ENCODE measurements at regions not wholly inside any gene's neighbourhood (a gene's known extent, or its start where the extent isn't known, plus 50 kb on each side); places are given as distances from the start of the nearest gene placed in this dataset.

DNA sequence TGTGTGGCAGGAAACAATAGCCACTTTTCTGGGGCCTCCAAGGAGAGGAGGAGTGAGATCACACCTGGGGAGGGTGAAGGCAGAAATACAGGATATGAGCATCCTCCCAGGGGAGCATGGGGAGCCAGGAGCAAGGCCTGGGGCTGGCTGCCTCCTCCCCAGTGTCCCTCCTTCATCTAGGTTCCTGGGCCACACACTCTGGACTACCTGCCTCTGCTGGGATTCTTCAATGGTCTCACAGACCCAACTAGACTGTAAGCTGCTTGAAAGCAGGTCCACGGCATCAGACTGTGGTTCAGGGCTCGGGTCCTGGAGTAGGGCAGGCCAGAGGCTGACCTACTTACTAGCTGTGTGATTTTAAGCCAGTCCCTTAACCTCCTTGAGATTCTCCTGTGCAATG is 94.0 kb downstream of the MCFD2 start:
- TF ChIP-seq, protein P1, sequence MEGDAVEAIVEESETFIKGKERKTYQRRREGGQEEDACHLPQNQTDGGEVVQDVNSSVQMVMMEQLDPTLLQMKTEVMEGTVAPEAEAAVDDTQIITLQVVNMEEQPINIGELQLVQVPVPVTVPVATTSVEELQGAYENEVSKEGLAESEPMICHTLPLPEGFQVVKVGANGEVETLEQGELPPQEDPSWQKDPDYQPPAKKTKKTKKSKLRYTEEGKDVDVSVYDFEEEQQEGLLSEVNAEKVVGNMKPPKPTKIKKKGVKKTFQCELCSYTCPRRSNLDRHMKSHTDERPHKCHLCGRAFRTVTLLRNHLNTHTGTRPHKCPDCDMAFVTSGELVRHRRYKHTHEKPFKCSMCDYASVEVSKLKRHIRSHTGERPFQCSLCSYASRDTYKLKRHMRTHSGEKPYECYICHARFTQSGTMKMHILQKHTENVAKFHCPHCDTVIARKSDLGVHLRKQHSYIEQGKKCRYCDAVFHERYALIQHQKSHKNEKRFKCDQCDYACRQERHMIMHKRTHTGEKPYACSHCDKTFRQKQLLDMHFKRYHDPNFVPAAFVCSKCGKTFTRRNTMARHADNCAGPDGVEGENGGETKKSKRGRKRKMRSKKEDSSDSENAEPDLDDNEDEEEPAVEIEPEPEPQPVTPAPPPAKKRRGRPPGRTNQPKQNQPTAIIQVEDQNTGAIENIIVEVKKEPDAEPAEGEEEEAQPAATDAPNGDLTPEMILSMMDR (conservative IDR thresholded peaks at IDR 0.05; ENCODE audit: low read length), result no peak
- TF ChIP-seq EZH2phosphoT487 (IDR thresholded peaks at IDR 0.05; ENCODE audit: borderline replicate concordance, low read depth, low read length), result no peak

Measured in OCI-LY7 (cell line).